Upper lobe of left lung (tissue), 6 donors: ENCODE measurements at regions not wholly inside any gene's neighbourhood (a gene's known extent, or its start where the extent isn't known, plus 50 kb on each side); places are given as distances from the start of the nearest gene placed in this dataset.

ENCODE experiments used
- ATAC-seq, 2 donors: fragments of 200-7000 bp; cut with Tn5 transposase; one replicate each; pipeline ENCODE4 v1.9.1; 2022; ENCODE audit warnings: mild to moderate bottlenecking in 2 of 2, moderate library complexity in 2 of 2; ENCODE audit not compliant: low FRiP score in 2 of 2
- DNase-seq, 2 donors: peaks; one replicate each; pipeline ENCODE4 v3.0.0-alpha.2; 2019 to 2020
- H3K27ac ChIP-seq, 4 donors: fragments of 200-600 bp; sonication (generic); one replicate each; pipeline ENCODE4 v1.5.1; 2016 to 2019
- H3K27me3 ChIP-seq, 4 donors: fragments of 200-600 bp; sonication (generic); one replicate each; pipeline ENCODE4 v1.5.1; 2017 to 2019
- H3K36me3 ChIP-seq, 4 donors: fragments of 200-600 bp; sonication (generic); one replicate each; pipeline ENCODE4 v1.5.1; 2016 to 2019
- H3K4me1 ChIP-seq, 4 donors: fragments of 200-600 bp; sonication (generic); one replicate each; pipeline ENCODE4 v1.5.1; 2018 to 2019
- H3K4me3 ChIP-seq, 4 donors: fragments of 200-600 bp; sonication (generic); one replicate each; pipeline ENCODE4 v1.5.1; 2017 to 2019; ENCODE audit warnings: mild to moderate bottlenecking in 2 of 4, moderate library complexity in 1 of 4
- H3K9me3 ChIP-seq, 4 donors: fragments of 200-600 bp; sonication (generic); one replicate each; pipeline ENCODE4 v1.5.1; 2018 to 2019
- CTCF ChIP-seq, 6 experiments: fragments of 450-650 bp in 4 of 6; fragments of 200-600 bp in 2 of 6; sonication (generic) in 2 of 6; IDR thresholded peaks; one replicate each; pipeline ENCODE4 v1.5.1; 2016 to 2019; ENCODE audit warnings: antibody characterized with exemption in 6 of 6
- EP300 ChIP-seq, 4 donors: sonication (generic); formaldehyde crosslinking; IDR thresholded peaks; one replicate each; pipeline ENCODE4 v1.5.1; 2017; ENCODE audit warnings: antibody characterized with exemption in 4 of 4, control low read depth in 2 of 4
- POLR2A ChIP-seq, 4 donors: fragments of 450-650 bp; IDR thresholded peaks; one replicate each; pipeline ENCODE4 v1.5.1; 2016 to 2017; ENCODE audit warnings: antibody characterized with exemption in 4 of 4, mild to moderate bottlenecking in 2 of 4
- POLR2AphosphoS5 ChIP-seq, 2 donors: sonication (generic); formaldehyde crosslinking; IDR thresholded peaks; one replicate each; pipeline ENCODE4 v1.5.1; 2017; ENCODE audit warnings: antibody characterized with exemption in 2 of 2
- WGBS, 2 donors: methylation state at CpG; one replicate each; pipeline ENCODE4 v1.1.5; 2017 to 2018; 5-methylcytosine and 5-hydroxymethylcytosine counted together
- donor health status: DM: no; HTN: no; CAD: no; lungs with moderate emphysema.
- donor health status: DM: no; HTN: yes; CAD: no; lungs with severe emphysema.

DNA sequence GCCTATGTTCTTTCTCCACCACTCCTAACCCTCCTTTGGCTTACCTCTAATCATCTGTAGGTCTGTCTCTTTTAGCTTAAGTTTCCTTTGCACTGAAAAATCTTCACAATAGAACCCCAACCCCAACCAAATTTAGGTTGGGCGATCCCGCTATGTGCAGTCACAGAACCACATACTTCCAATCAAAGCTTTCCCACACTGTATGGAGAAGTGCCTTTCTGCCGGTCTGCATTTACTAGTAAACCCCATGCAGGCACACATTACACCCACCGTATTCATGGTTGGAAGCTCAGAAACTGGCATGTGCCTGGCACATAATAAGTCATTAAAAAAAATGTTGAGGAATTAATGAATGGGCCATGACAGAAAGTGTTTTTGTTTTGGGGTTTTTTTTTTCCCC lies 158.4 kb downstream of the KLF12 start:
- no peaks in the 10 kb centered on the region for H3K4me1 ChIP-seq
- no peak overlapping the region for H3K27ac ChIP-seq
- H3K4me3 ChIP-seq = no peak overlapping the region
- no peaks in the 10 kb centered on the region for H3K27me3 ChIP-seq
- 100% methylated on average over 4 of the region's 4 CpGs for WGBS, 2 donors
- no peak for ATAC-seq
- no peak for DNase-seq
- no peaks in the 10 kb centered on the region for H3K36me3 ChIP-seq
- TF ChIP-seq POLR2A (IDR thresholded peaks at IDR 0.05) (no peak), POLR2AphosphoS5 (IDR thresholded peaks at IDR 0.05) (no peak), CTCF (IDR thresholded peaks at IDR 0.05) (no peak), EP300 (IDR thresholded peaks at IDR 0.05) (no peak)
- H3K9me3 ChIP-seq = no peaks in the 10 kb centered on the region

DNA sequence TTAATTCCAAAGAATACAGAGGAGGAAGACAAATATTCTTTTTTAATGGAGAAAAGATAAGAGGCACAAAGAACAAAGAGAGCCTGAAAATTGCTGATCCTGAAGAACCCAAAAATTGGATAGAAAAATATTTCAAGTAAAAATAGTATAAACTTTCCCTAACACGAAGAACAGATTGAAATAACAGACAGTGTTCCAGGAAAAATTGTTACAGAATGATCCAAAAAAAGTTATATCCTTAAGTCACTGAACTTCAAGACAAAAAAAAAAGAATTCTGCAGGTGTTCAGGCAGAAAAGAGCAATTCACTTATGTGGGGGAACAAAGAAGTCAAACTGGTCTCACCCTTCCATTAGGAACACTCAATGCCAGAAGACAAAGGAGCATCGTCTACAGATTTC lies 160.2 kb downstream of the KLF12 start:
- H3K9me3 ChIP-seq = no peaks in the 10 kb centered on the region
- H3K27me3 ChIP-seq = no peaks in the 10 kb centered on the region
- no peaks in the 10 kb centered on the region for H3K36me3 ChIP-seq
- ATAC-seq (no peak), DNase-seq (no peak)
- no peaks in the 10 kb centered on the region for H3K4me1 ChIP-seq
- TF ChIP-seq EP300 (IDR thresholded peaks at IDR 0.05) (no peak), CTCF (IDR thresholded peaks at IDR 0.05) (no peak), POLR2A (IDR thresholded peaks at IDR 0.05) (no peak), POLR2AphosphoS5 (IDR thresholded peaks at IDR 0.05) (no peak)
- H3K4me3 ChIP-seq = no peak overlapping the region
- H3K27ac ChIP-seq = no peak overlapping the region
- 80 to 85% methylated on average over 2 of the region's 2 CpGs for whole genome bisulfite sequencing, 2 donors

GRCh38 chr13:73973156-73973555 lies 161.0 kb downstream of the KLF12 start:
- Histone ChIP-seq H3K4me1 (no peaks in the 10 kb centered on the region), H3K9me3 (no peaks in the 10 kb centered on the region), H3K4me3 (no peak overlapping the region), H3K27ac (no peak overlapping the region), H3K36me3 (no peaks in the 10 kb centered on the region), H3K27me3 (no peaks in the 10 kb centered on the region)
- DNase-seq (no peak), ATAC-seq (no peak)
- WGBS, 2 donors = 93 to 94% methylated on average over 2 of the region's 2 CpGs
- TF ChIP-seq CTCF (IDR thresholded peaks at IDR 0.05) (no peak), POLR2AphosphoS5 (IDR thresholded peaks at IDR 0.05) (no peak)

DNA sequence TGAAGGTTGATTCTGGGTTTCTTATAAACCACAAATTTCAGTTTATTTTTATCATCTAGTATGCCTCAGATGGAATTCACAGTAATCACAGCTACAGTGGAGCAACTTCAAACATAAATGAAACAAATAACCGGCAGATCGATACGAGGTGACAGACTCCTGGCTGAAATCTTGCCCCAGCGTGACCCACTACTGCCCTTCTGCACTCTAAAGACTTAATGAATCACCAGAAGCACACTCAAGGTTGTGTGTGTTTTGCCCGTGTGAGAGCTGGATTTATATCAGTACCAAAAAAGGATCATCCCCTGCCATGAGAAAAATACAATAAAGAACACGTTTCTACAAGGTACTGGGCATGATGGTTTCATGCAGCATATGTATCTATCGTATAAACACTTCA lies 161.7 kb downstream of the KLF12 start:
- Histone ChIP-seq H3K4me1 (no peaks in the 10 kb centered on the region), H3K27me3 (no peaks in the 10 kb centered on the region), H3K9me3 (no peaks in the 10 kb centered on the region), H3K36me3 (no peaks in the 10 kb centered on the region), H3K27ac (no peak overlapping the region), H3K4me3 (no peak overlapping the region)
- 82 to 87% methylated on average over 7 of the region's 7 CpGs for whole genome bisulfite sequencing, 2 donors
- no peak for TF ChIP-seq POLR2A (IDR thresholded peaks at IDR 0.05)
- TF ChIP-seq EP300 (IDR thresholded peaks at IDR 0.05) = no peak
- TF ChIP-seq CTCF (IDR thresholded peaks at IDR 0.05) = no peak
- no peak for TF ChIP-seq POLR2AphosphoS5 (IDR thresholded peaks at IDR 0.05)
- ATAC-seq (no peak), DNase-seq (no peak)

DNA sequence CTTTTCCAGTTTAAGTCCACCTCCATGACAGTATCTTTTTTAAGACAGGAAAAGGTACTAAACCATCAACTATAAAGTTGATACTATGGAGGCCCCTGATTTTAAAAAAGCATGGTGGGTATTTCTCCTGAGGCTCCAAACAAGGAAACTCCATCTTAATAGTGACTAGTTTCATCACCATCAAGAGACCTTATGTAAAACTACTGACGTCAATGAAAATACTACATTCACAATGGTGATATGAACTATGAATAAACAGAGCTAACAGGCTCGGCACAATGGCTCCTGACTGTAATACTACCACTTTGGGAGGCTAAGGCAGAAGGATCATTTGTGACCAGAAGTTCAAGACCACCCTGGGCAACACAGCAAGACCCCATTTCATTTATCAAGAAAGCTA lies 162.7 kb downstream of the KLF12 start:
- Histone ChIP-seq H3K27me3 (no peaks in the 10 kb centered on the region), H3K9me3 (no peaks in the 10 kb centered on the region), H3K4me3 (no peak overlapping the region), H3K36me3 (no peaks in the 10 kb centered on the region), H3K4me1 (no peaks in the 10 kb centered on the region), H3K27ac (no peak overlapping the region)
- DNase-seq (no peak), ATAC-seq (no peak)
- WGBS, 2 donors = 78 to 82% methylated on average over 2 of the region's 2 CpGs
- TF ChIP-seq EP300 (IDR thresholded peaks at IDR 0.05) = no peak
- no peak for TF ChIP-seq CTCF (IDR thresholded peaks at IDR 0.05)
- TF ChIP-seq POLR2AphosphoS5 (IDR thresholded peaks at IDR 0.05) = no peak
- TF ChIP-seq POLR2A (IDR thresholded peaks at IDR 0.05) = no peak
